Erythroblast (primary cell): ENCODE measurements at regions not wholly inside any gene's neighbourhood (a gene's known extent, or its start where the extent isn't known, plus 50 kb on each side); places are given as distances from the start of the nearest gene placed in this dataset.

Source experiments
- GATA1 ChIP-seq: IDR thresholded peaks from 2 replicates; pipeline ENCODE4 v1.6.1; 2011; ENCODE audit warnings: low read depth, mild to moderate bottlenecking, control low read depth, low read length, moderate library complexity
- POLR2A ChIP-seq: IDR thresholded peaks from 2 replicates; pipeline ENCODE4 v1.6.1; 2011; ENCODE audit warnings: mild to moderate bottlenecking, low read length

DNA sequence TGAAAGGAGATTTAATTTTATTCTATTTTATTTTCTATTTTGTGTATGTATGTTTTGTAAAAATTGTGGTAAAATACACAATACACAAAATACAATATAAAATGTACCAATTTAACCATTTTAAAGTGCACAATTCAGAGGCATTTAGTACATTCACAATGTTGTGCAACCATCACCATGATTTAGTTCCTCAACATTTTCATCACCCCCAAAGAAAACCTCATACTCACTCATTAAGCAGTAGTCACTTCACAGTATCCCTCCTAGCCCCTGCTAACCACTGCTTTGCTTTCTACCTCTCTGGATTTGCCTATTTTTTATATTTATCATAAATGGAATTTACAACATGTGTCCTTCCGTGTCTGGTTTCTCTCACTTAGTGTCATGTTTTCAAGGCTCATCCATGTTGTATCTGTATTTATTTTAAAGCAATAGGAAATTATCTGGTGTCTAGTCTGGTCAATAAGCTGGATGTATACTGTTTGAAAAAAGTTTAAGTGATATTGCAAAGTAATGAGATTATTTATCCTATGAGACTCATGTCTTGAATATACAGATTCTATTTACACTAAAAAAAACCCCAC lies 77.9 kb upstream of the GLS start:
- TF ChIP-seq POLR2A (no peak), GATA1 (no peak)
